ENCODE measurements at regions not wholly inside any gene's neighbourhood (a gene's known extent, or its start where the extent isn't known, plus 50 kb on each side); places are given as distances from the start of the nearest gene placed in this dataset.

DNA sequence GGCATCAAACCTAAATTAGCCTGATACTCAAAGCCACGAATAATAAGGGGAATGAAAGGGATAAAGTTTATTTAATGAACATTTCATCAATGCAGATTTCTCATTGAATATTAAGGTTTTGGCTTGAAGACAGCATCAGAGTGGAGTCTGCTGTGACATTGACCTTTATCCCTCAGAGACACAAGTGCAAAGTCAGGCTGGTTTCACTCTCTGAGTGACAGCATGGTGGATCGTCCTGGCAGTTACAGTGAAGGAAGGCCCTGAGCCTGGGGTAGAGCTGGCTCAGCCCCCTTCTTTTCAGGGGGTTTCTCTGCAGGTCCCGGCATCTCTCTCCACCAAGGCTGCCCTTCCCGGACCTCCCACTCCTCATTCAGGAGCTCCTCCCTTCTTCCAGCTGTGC, 503.1 kb downstream of the PREX1 start:
- TF ChIP-seq EGR1 (IDR thresholded peaks at IDR 0.05) = no peak
- TF ChIP-seq TAF1 (IDR thresholded peaks at IDR 0.05; ENCODE audit: low read depth) = no peak
- TF ChIP-seq RAD21 (IDR thresholded peaks at IDR 0.05; ENCODE audit: low read depth) = no peak
- TF ChIP-seq NFIC (IDR thresholded peaks at IDR 0.05) = no peak
- no peak for TF ChIP-seq TEAD4 (IDR thresholded peaks at IDR 0.05)
- no peak for TF ChIP-seq FOXM1 (IDR thresholded peaks at IDR 0.05; ENCODE audit: borderline replicate concordance, low read depth)
- TF ChIP-seq YY1 (IDR thresholded peaks at IDR 0.05; ENCODE audit: low read depth) = no peak
- TF ChIP-seq, protein P1, sequence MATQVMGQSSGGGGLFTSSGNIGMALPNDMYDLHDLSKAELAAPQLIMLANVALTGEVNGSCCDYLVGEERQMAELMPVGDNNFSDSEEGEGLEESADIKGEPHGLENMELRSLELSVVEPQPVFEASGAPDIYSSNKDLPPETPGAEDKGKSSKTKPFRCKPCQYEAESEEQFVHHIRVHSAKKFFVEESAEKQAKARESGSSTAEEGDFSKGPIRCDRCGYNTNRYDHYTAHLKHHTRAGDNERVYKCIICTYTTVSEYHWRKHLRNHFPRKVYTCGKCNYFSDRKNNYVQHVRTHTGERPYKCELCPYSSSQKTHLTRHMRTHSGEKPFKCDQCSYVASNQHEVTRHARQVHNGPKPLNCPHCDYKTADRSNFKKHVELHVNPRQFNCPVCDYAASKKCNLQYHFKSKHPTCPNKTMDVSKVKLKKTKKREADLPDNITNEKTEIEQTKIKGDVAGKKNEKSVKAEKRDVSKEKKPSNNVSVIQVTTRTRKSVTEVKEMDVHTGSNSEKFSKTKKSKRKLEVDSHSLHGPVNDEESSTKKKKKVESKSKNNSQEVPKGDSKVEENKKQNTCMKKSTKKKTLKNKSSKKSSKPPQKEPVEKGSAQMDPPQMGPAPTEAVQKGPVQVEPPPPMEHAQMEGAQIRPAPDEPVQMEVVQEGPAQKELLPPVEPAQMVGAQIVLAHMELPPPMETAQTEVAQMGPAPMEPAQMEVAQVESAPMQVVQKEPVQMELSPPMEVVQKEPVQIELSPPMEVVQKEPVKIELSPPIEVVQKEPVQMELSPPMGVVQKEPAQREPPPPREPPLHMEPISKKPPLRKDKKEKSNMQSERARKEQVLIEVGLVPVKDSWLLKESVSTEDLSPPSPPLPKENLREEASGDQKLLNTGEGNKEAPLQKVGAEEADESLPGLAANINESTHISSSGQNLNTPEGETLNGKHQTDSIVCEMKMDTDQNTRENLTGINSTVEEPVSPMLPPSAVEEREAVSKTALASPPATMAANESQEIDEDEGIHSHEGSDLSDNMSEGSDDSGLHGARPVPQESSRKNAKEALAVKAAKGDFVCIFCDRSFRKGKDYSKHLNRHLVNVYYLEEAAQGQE (IDR thresholded peaks at IDR 0.05; ENCODE audit: low read depth) = no peak
- no peak for TF ChIP-seq TCF12 (IDR thresholded peaks at IDR 0.05; ENCODE audit: low read depth)
- TF ChIP-seq CEBPB (IDR thresholded peaks at IDR 0.05) = no peak
- no peak for TF ChIP-seq CREB1 (IDR thresholded peaks at IDR 0.05; ENCODE audit: low read depth)
- TF ChIP-seq ZBTB7A (IDR thresholded peaks at IDR 0.05; ENCODE audit: low read depth) = no peak
- TF ChIP-seq EP300 (IDR thresholded peaks at IDR 0.05; ENCODE audit: borderline replicate concordance) = no peak
- no peak for TF ChIP-seq USF1 (IDR thresholded peaks at IDR 0.05)
- no peak for TF ChIP-seq MAX (IDR thresholded peaks at IDR 0.05)

DNA sequence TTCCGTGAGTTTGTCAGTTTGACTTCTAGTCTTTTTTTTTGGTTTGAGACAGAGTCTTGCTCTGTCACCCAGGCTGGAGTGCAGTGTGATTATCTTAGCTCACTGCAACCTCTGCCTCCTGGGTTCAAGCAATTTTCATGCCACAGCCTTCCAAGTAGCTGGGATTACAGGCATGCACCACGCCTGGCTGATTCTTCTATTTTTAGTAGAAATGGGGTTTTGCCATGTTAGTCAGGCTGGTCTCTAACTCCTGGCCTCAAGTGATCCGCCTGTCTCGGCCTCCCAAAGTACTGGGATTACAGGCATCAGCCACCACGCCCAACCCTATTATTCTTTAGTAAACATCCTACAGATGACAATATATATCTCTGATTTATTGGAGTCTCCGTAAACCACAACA, 506.5 kb downstream of the PREX1 start:
- no peak for TF ChIP-seq CEBPB (IDR thresholded peaks at IDR 0.05)
- TF ChIP-seq TEAD4 (IDR thresholded peaks at IDR 0.05) = no peak
- no peak for TF ChIP-seq RAD21 (IDR thresholded peaks at IDR 0.05; ENCODE audit: low read depth)
- no peak for TF ChIP-seq TAF1 (IDR thresholded peaks at IDR 0.05; ENCODE audit: low read depth)
- TF ChIP-seq TCF12 (IDR thresholded peaks at IDR 0.05; ENCODE audit: low read depth) = no peak
- TF ChIP-seq EGR1 (IDR thresholded peaks at IDR 0.05) = no peak
- no peak for TF ChIP-seq FOXM1 (IDR thresholded peaks at IDR 0.05; ENCODE audit: borderline replicate concordance, low read depth)
- TF ChIP-seq ZBTB7A (IDR thresholded peaks at IDR 0.05; ENCODE audit: low read depth) = no peak
- TF ChIP-seq NFIC (IDR thresholded peaks at IDR 0.05) = no peak
- TF ChIP-seq MAX (IDR thresholded peaks at IDR 0.05) = no peak
- no peak for TF ChIP-seq YY1 (IDR thresholded peaks at IDR 0.05; ENCODE audit: low read depth)
- TF ChIP-seq USF1 (IDR thresholded peaks at IDR 0.05) = no peak
- TF ChIP-seq, protein P1 (IDR thresholded peaks at IDR 0.05; ENCODE audit: low read depth) = no peak
- TF ChIP-seq EP300 (IDR thresholded peaks at IDR 0.05; ENCODE audit: borderline replicate concordance) = no peak
- TF ChIP-seq CREB1 (IDR thresholded peaks at IDR 0.05; ENCODE audit: low read depth) = no peak

DNA sequence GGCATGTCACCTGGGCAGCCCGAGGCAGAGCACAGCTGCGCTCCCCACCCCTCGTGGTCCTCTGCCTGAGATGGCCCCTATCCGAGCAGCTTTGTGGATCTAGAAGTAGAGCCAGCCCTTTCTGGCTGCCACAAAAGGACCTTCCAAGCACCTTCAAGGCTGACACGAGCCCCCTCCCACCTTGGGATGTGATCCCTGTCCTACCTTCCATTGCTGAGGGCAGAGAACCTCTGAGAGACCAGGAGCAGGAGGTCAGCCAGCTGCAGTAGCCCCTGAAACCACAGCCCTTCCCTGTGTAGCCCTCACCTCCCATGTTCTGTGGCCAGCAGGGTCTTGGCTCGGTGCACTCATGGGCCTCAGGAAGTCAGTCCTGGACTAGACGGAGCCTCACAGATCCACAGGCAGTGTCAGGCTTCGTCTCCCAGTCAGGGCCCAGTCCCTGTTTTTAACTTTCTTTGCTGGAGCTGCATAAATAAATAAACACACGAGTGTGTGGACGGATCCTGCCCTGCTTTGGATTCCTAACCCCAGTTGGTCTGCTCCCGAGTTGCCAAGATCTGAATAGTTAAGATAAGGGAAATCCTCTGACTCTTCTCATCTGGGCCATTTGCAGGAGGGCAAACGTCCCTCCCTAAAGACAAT, 507.7 kb downstream of the PREX1 start:
- TF ChIP-seq TAF1 (IDR thresholded peaks at IDR 0.05; ENCODE audit: low read depth) (no peak), FOXM1 (IDR thresholded peaks at IDR 0.05; ENCODE audit: borderline replicate concordance, low read depth) (no peak)
- TF ChIP-seq, protein P1 (IDR thresholded peaks at IDR 0.05; ENCODE audit: low read depth) = no peak

- TF ChIP-seq TEAD4 (IDR thresholded peaks at IDR 0.05) (no peak), MAX (IDR thresholded peaks at IDR 0.05) (no peak), EGR1 (IDR thresholded peaks at IDR 0.05) (no peak), ZBTB7A (IDR thresholded peaks at IDR 0.05; ENCODE audit: low read depth) (no peak), NFIC (IDR thresholded peaks at IDR 0.05) (no peak), CREB1 (IDR thresholded peaks at IDR 0.05; ENCODE audit: low read depth) (no peak), FOXM1 (IDR thresholded peaks at IDR 0.05; ENCODE audit: borderline replicate concordance, low read depth) (no peak), YY1 (IDR thresholded peaks at IDR 0.05; ENCODE audit: low read depth) (no peak), TAF1 (IDR thresholded peaks at IDR 0.05; ENCODE audit: low read depth) (no peak), EP300 (IDR thresholded peaks at IDR 0.05; ENCODE audit: borderline replicate concordance) (no peak), CEBPB (IDR thresholded peaks at IDR 0.05) (no peak), USF1 (IDR thresholded peaks at IDR 0.05) (no peak)
- TF ChIP-seq, protein P1 (IDR thresholded peaks at IDR 0.05; ENCODE audit: low read depth) = no peak
These were observed 510.2 kb downstream of the PREX1 start for GRCh38 chr20:48317578-48317977.

Measured in Ishikawa (cell line).